ENCODE measurements at regions not wholly inside any gene's neighbourhood (a gene's known extent, or its start where the extent isn't known, plus 50 kb on each side); places are given as distances from the start of the nearest gene placed in this dataset.

GRCh38 chr6:165978476-165978875, 189.2 kb downstream of the TBXT start:
- no peak for TF ChIP-seq CTCF (IDR thresholded peaks at IDR 0.05; ENCODE audit: low read length)
- TF ChIP-seq EZH2 (optimal IDR thresholded peaks at IDR 0.05; ENCODE audit: low read depth, low read length), result no peak
- TF ChIP-seq EZH2phosphoT487 (IDR thresholded peaks at IDR 0.05; ENCODE audit: low read length), result no peak

All from MM.1S (cell line).